ENCODE measurements at regions not wholly inside any gene's neighbourhood (a gene's known extent, or its start where the extent isn't known, plus 50 kb on each side); places are given as distances from the start of the nearest gene placed in this dataset.

DNA sequence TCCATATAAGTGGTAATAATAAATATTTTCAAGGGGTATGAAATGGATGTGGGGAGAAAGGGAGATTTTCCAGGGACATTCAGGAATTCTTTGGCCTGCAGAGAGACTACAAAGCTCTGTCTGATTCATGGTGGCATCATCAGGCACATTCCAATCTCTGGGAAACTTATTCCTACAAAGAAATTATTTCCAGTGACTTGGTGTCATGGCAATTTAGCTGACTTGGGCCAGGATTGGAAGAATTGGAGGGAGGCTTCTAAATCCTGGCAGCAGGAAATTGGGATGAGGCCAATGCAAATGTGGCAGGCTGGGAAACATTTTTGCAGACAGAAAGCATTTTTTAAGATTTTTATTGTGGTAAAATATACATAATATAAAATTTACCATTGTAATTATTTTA lies 204.6 kb downstream of the RTL9 start:
- H3K4me2 ChIP-seq (ENCODE audit: insufficient read depth, insufficient read length, low read length), result no peak overlapping the region
- H3K36me3 Mint-ChIP-seq (ENCODE audit: insufficient read depth in 1 of 3, low read depth in 3 of 3), result peaks cover 0 to 19% (median 0%) of the 10 kb centered on the region in 3 experiments; a peak in 4 of 7 replicates
- no peak overlapping the region for H3K18ac ChIP-seq (ENCODE audit: insufficient read length, low read depth, low read length)
- H3K9ac ChIP-seq (ENCODE audit: extremely low read depth, insufficient read length, low read length), result no peak overlapping the region
- no peak overlapping the region for H3K4ac ChIP-seq (ENCODE audit: low read depth, low read length)
- no peak overlapping the region for H2BK120ac ChIP-seq (ENCODE audit: low read depth, low read length, poor library complexity, severe bottlenecking)
- no peak overlapping the region for H2BK12ac ChIP-seq (ENCODE audit: insufficient read length, low read depth, low read length)
- no peak overlapping the region for H4K8ac ChIP-seq (replicated peaks; ENCODE audit: insufficient read length, low read depth, low read length)
- no peak overlapping the region for H2AFZ ChIP-seq (ENCODE audit: low read length)
- no peaks in the 10 kb centered on the region for H4K20me1 ChIP-seq (ENCODE audit: control insufficient read depth, insufficient read depth, insufficient read length)
- no peaks in the 10 kb centered on the region for H3K9me3 ChIP-seq (ENCODE audit: control insufficient read depth, low read depth, low read length)
- H3K56ac ChIP-seq (ENCODE audit: insufficient read length, low read depth, low read length), result no peak overlapping the region
- H2AK5ac ChIP-seq (ENCODE audit: insufficient read length, low read length), result no peak overlapping the region
- no peaks in the 10 kb centered on the region for H3K27me3 ChIP-seq (ENCODE audit: insufficient read depth, low read length)
- no peak overlapping the region for H3K4me3 Mint-ChIP-seq
- H3K4me1 ChIP-seq (ENCODE audit: insufficient read depth, low read length), result no peaks in the 10 kb centered on the region
- no peaks in the 10 kb centered on the region for H3K4me1 Mint-ChIP-seq
- no peak for DNase-seq
- no peak overlapping the region for H2BK15ac ChIP-seq (ENCODE audit: low read depth, low read length)
- H4K5ac ChIP-seq (ENCODE audit: insufficient read length, low read depth, low read length), result no peak overlapping the region
- no peaks in the 10 kb centered on the region for H3K79me2 ChIP-seq (ENCODE audit: insufficient read depth, low read length)
- H3K27ac Mint-ChIP-seq, result no peak overlapping the region
- H3K79me1 ChIP-seq (ENCODE audit: insufficient read depth, low read depth, low read length, poor library complexity, severe bottlenecking), result no peaks in the 10 kb centered on the region
- H3T11ph ChIP-seq (ENCODE audit: low read length), result no peak overlapping the region
- no peaks in the 10 kb centered on the region for H3K23me2 ChIP-seq (ENCODE audit: insufficient read length, low read depth, low read length, poor library complexity, severe bottlenecking)
- no peak overlapping the region for H3K27ac ChIP-seq (ENCODE audit: insufficient read length, low read depth, low read length)
- no peak overlapping the region for H2BK5ac ChIP-seq (ENCODE audit: insufficient read length, low read length)
- peaks cover 13 to 16% of the 10 kb centered on the region in 2 experiments for H3K9me3 Mint-ChIP-seq
- H4K91ac ChIP-seq (ENCODE audit: insufficient read length, low read depth, low read length), result no peak overlapping the region
- TF ChIP-seq, protein P1, sequence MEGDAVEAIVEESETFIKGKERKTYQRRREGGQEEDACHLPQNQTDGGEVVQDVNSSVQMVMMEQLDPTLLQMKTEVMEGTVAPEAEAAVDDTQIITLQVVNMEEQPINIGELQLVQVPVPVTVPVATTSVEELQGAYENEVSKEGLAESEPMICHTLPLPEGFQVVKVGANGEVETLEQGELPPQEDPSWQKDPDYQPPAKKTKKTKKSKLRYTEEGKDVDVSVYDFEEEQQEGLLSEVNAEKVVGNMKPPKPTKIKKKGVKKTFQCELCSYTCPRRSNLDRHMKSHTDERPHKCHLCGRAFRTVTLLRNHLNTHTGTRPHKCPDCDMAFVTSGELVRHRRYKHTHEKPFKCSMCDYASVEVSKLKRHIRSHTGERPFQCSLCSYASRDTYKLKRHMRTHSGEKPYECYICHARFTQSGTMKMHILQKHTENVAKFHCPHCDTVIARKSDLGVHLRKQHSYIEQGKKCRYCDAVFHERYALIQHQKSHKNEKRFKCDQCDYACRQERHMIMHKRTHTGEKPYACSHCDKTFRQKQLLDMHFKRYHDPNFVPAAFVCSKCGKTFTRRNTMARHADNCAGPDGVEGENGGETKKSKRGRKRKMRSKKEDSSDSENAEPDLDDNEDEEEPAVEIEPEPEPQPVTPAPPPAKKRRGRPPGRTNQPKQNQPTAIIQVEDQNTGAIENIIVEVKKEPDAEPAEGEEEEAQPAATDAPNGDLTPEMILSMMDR (conservative IDR thresholded peaks at IDR 0.05), result no peak
- H3K27me3 Mint-ChIP-seq (ENCODE audit: low read depth), result no peaks in the 10 kb centered on the region
- no peak overlapping the region for H2BK20ac ChIP-seq (ENCODE audit: low read depth, low read length, poor library complexity, severe bottlenecking)
- H3K14ac ChIP-seq (ENCODE audit: insufficient read depth, low read length), result no peak overlapping the region
- no peak overlapping the region for H3K23ac ChIP-seq (ENCODE audit: insufficient read length, low read depth, low read length)

Data from H9 (cell line).